ENCODE measurements at regions not wholly inside any gene's neighbourhood (a gene's known extent, or its start where the extent isn't known, plus 50 kb on each side); places are given as distances from the start of the nearest gene placed in this dataset.

- TF ChIP-seq CTCF (IDR thresholded peaks at IDR 0.05) (no peak), EZH2 (IDR thresholded peaks at IDR 0.05; ENCODE audit: borderline replicate concordance, insufficient read depth, low read depth, low read length, poor library complexity, severe bottlenecking) (no peak)
Measured at GRCh38 chr2:120488531-120488930, 142.6 kb downstream of the INHBB start.

Data from B cell (primary cell).